A549 (cell line): ENCODE measurements at regions not wholly inside any gene's neighbourhood (a gene's known extent, or its start where the extent isn't known, plus 50 kb on each side); places are given as distances from the start of the nearest gene placed in this dataset.

Source experiments
- ATAC-seq, 2 experiments: fragments of 200-7000 bp in 1 of 2; fragments of >200 bp in 1 of 2; cut with Nextera tagmentation in 1 of 2; cut with Tn5 transposase in 1 of 2; 3 replicates each; pipeline versions ENCODE4 v1.8.0 to v1.9.1; 2018 to 2020; ENCODE audit warnings: mild to moderate bottlenecking in 1 of 2, moderate library complexity in 1 of 2
- CTCF ChIA-PET: fragments of 300-600 bp; sonication (Branson Sonifier 250); formaldehyde crosslinking; extraction: SDS; loops from one replicate; lab custom pipeline; 2021; ENCODE audit warnings: antibody characterized with exemption, inconsistent platforms; lab: Yijun Ruan, JAX
- POLR2A ChIA-PET: fragments of 350-600 bp; formaldehyde crosslinking; extraction: SDS; loops from one replicate; lab custom pipeline; 2021; ENCODE audit warnings: antibody characterized with exemption, inconsistent platforms; lab: Yijun Ruan, JAX
- DNase-seq, 2 experiments: peaks; one replicate each; pipeline versions ENCODE4 v3.0.0 to v3.0.0-alpha.2; 2011 to 2016; ENCODE audit warnings: low read depth in 1 of 2, low spot score in 1 of 2
- FAIRE-seq: peaks from 2 replicates; lab custom pipeline; 2011; peaks lifted over from hg19 to GRCh38; lab: Jason Lieb, UNC
- H3K27ac ChIP-seq, 2 experiments: fragments of >200 bp; sonication (Bioruptor Twin); formaldehyde crosslinking; 3 replicates each; pipeline ENCODE4 v1.5.1; 2016 to 2017
- H3K4me1 ChIP-seq: fragments of >200 bp; sonication (Bioruptor Twin); formaldehyde crosslinking; 3 replicates; pipeline ENCODE4 v1.6.1; 2016
- H3K4me2 ChIP-seq: fragments of >200 bp; sonication (Bioruptor Twin); formaldehyde crosslinking; 3 replicates; pipeline ENCODE4 v1.6.1; 2016
- H3K4me3 ChIP-seq: fragments of >200 bp; sonication (Bioruptor Twin); formaldehyde crosslinking; 3 replicates; pipeline ENCODE4 v1.5.1; 2016
- H3K9me3 ChIP-seq: fragments of >200 bp; sonication (Bioruptor Twin); formaldehyde crosslinking; 3 replicates; pipeline ENCODE4 v1.6.1; 2016
- ATOH8 ChIP-seq: fragments of 250-450 bp; sonication (Bioruptor Pico); IDR thresholded peaks from 2 replicates; pipeline ENCODE4 v1.5.0; 2020; ENCODE audit warnings: low read depth, mild to moderate bottlenecking, moderate library complexity
- BCL3 ChIP-seq: fragments of >200 bp; sonication (Bioruptor Twin); formaldehyde crosslinking; IDR thresholded peaks from 3 replicates; pipeline ENCODE4 v1.6.1; 2016
- CBX8 ChIP-seq: fragments of 200-600 bp; sonication (generic); IDR thresholded peaks from 2 replicates; pipeline ENCODE4 v1.6.1; 2016
- CEBPB ChIP-seq, 2 experiments: fragments of >200 bp in 1 of 2; sonication (Bioruptor Twin) in 1 of 2; formaldehyde crosslinking in 1 of 2; IDR thresholded peaks; 2 replicates each; pipeline ENCODE4 v1.6.1; 2012 to 2016
- CTCF ChIP-seq: fragments of >200 bp; sonication (Bioruptor Twin); formaldehyde crosslinking; IDR thresholded peaks from 3 replicates; pipeline ENCODE4 v1.5.1; 2016
- EHF ChIP-seq: fragments of 250-450 bp; sonication (Bioruptor Pico); IDR thresholded peaks from 2 replicates; pipeline ENCODE4 v1.5.0; 2020; ENCODE audit warnings: mild to moderate bottlenecking
- EHMT2 ChIP-seq: fragments of 200-600 bp; sonication (generic); IDR thresholded peaks from 2 replicates; pipeline ENCODE4 v1.6.1; 2016; ENCODE audit warnings: antibody characterized with exemption, low read depth, mild to moderate bottlenecking, moderate library complexity
- FOSB ChIP-seq: fragments of 250-450 bp; sonication (Bioruptor Pico); IDR thresholded peaks from 2 replicates; pipeline ENCODE4 v1.5.0; 2020; ENCODE audit warnings: mild to moderate bottlenecking, moderate library complexity
- GATA3 ChIP-seq: IDR thresholded peaks from 2 replicates; pipeline ENCODE4 v1.6.1; 2012; ENCODE audit warnings: borderline replicate concordance
- JUN ChIP-seq, 2 experiments: fragments of >200 bp; sonication (Bioruptor Twin); formaldehyde crosslinking; IDR thresholded peaks; 2 replicates in 1 of 2; 3 replicates in 1 of 2; pipeline ENCODE4 v1.6.1; 2016 to 2017
- KDM5A ChIP-seq: fragments of 200-600 bp; sonication (generic); IDR thresholded peaks from 2 replicates; pipeline ENCODE4 v1.6.1; 2016; ENCODE audit warnings: antibody characterized with exemption, mild to moderate bottlenecking
- MYC ChIP-seq: IDR thresholded peaks from 2 replicates; pipeline ENCODE4 v1.6.1; 2012; ENCODE audit warnings: mild to moderate bottlenecking, inconsistent platforms, low read length, improper control_type of control experiment, borderline replicate concordance
- NPAS2 ChIP-seq: fragments of 250-450 bp; sonication (Bioruptor Pico); IDR thresholded peaks from 2 replicates; pipeline ENCODE4 v1.8.0; 2022; ENCODE audit warnings: mild to moderate bottlenecking, moderate library complexity, borderline replicate concordance
- NR3C1 ChIP-seq: fragments of >200 bp; sonication (Bioruptor Twin); formaldehyde crosslinking; IDR thresholded peaks from 3 replicates; pipeline ENCODE4 v1.6.1; 2017
- RCOR1 ChIP-seq: fragments of 150-350 bp; IDR thresholded peaks from 2 replicates; pipeline ENCODE4 v1.6.1; 2014; ENCODE audit warnings: antibody characterized with exemption, low read length, low read depth
- RFX5 ChIP-seq: fragments of 450-650 bp; IDR thresholded peaks from 2 replicates; pipeline ENCODE4 v1.7.1; 2014; ENCODE audit warnings: antibody characterized with exemption, mild to moderate bottlenecking, moderate library complexity
- RNF2 ChIP-seq: fragments of 200-600 bp; sonication (generic); IDR thresholded peaks from 2 replicates; pipeline ENCODE4 v1.6.1; 2016; ENCODE audit warnings: low read depth, mild to moderate bottlenecking, antibody characterized with exemption, moderate library complexity, borderline replicate concordance
- SMC3 ChIP-seq: fragments of >200 bp; sonication (Bioruptor Twin); formaldehyde crosslinking; IDR thresholded peaks from 3 replicates; pipeline ENCODE4 v1.6.1; 2018; ENCODE audit warnings: inconsistent platforms
- SREBF2 ChIP-seq: fragments of 450-650 bp; IDR thresholded peaks from 2 replicates; pipeline ENCODE4 v1.6.1; 2014; ENCODE audit warnings: mild to moderate bottlenecking, moderate library complexity
- ZFP36 ChIP-seq: fragments of 450-650 bp; IDR thresholded peaks from 2 replicates; pipeline ENCODE4 v1.6.1; 2014; ENCODE audit warnings: borderline replicate concordance; ENCODE audit not compliant: partially characterized antibody
- ZNF302 ChIP-seq: fragments of 250-450 bp; sonication (Bioruptor Pico); IDR thresholded peaks from 2 replicates; pipeline ENCODE4 v1.9.0; 2021; ENCODE audit warnings: inconsistent platforms, mild to moderate bottlenecking, moderate library complexity
- WGBS: methylation state at CpG from one replicate; pipeline ENCODE4 v1.1.6; 2017; ENCODE audit errors: missing lambda C conversion rate; 5-methylcytosine and 5-hydroxymethylcytosine counted together
- TF ChIP-seq, protein P1 (sequence below): fragments of >200 bp; sonication (Bioruptor Twin); formaldehyde crosslinking; IDR thresholded peaks from 2 replicates; pipeline ENCODE4 v1.6.1; 2016
- TF ChIP-seq, protein P2 (sequence below): fragments of 200-600 bp; sonication (generic); IDR thresholded peaks from 2 replicates; pipeline ENCODE4 v1.6.1; 2016; ENCODE audit warnings: antibody characterized with exemption, mild to moderate bottlenecking, moderate library complexity
- TF ChIP-seq, protein P3 (sequence below): fragments of 250-450 bp; sonication (Bioruptor Pico); IDR thresholded peaks from 2 replicates; pipeline ENCODE4 v1.5.0; 2021; ENCODE audit warnings: mild to moderate bottlenecking, moderate library complexity, borderline replicate concordance

DNA sequence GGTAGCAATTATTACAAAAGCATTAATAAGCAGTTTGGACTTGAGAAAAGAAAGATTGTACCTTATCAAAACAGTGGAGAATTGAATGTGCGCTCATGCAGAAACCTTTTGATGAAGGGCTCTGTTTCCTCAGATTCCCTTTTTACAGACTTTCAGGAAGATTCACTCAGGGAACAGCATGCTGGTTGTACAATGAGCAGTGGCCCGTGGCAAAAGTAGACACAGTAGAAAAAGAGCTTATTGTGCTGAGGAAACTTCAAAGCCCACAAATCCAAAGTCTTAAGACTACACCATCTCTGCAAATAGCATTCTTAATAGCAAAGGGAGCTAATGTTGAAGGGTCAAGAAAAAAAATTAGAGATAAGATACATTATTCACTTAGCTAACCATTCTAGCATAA is 858.9 kb downstream of the PDHA2 start (continued):
- TF ChIP-seq, protein P1, sequence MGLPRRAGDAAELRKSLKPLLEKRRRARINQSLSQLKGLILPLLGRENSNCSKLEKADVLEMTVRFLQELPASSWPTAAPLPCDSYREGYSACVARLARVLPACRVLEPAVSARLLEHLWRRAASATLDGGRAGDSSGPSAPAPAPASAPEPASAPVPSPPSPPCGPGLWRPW: no peak
- no peak for TF ChIP-seq ZFP36
- no peak for TF ChIP-seq NPAS2 (CRISPR knock-in tag)
- TF ChIP-seq RNF2: no peak

GRCh38 chr4:96703265-96703664 is 863.4 kb downstream of the PDHA2 start:
- Histone ChIP-seq H3K9me3 (no peaks in the 10 kb centered on the region), H3K4me1 (no peaks in the 10 kb centered on the region), H3K27ac (no peak overlapping the region), H3K4me3 (no peak overlapping the region), H3K4me2 (no peak overlapping the region)
- FAIRE-seq: no peak
- WGBS: 5% methylated on average over 2 of the region's 2 CpGs
- ChIA-PET CTCF (no interaction called here), POLR2A (no interaction called here)
- TF ChIP-seq EHF (CRISPR knock-in tag) (no peak), ATOH8 (CRISPR knock-in tag) (no peak), SMC3 (no peak), CBX8 (no peak), NR3C1 (no peak), CTCF (no peak), EHMT2 (no peak), JUN (IDR thresholded peaks at IDR 0.05) (no peak), GATA3 (no peak), RCOR1 (no peak)
- no peak for DNase-seq
- ATAC-seq: no peak

GRCh38 chr4:96708766-96709165 is 868.9 kb downstream of the PDHA2 start:
- FAIRE-seq (no peak), ATAC-seq (no peak), DNase-seq (no peak)
- Histone ChIP-seq H3K27ac (no peak overlapping the region), H3K4me3 (no peak overlapping the region), H3K4me2 (no peak overlapping the region), H3K9me3 (no peaks in the 10 kb centered on the region), H3K4me1 (no peaks in the 10 kb centered on the region)
- ChIA-PET POLR2A (no interaction called here), CTCF (no interaction called here)
- no peak for TF ChIP-seq KDM5A
- TF ChIP-seq, protein P2, sequence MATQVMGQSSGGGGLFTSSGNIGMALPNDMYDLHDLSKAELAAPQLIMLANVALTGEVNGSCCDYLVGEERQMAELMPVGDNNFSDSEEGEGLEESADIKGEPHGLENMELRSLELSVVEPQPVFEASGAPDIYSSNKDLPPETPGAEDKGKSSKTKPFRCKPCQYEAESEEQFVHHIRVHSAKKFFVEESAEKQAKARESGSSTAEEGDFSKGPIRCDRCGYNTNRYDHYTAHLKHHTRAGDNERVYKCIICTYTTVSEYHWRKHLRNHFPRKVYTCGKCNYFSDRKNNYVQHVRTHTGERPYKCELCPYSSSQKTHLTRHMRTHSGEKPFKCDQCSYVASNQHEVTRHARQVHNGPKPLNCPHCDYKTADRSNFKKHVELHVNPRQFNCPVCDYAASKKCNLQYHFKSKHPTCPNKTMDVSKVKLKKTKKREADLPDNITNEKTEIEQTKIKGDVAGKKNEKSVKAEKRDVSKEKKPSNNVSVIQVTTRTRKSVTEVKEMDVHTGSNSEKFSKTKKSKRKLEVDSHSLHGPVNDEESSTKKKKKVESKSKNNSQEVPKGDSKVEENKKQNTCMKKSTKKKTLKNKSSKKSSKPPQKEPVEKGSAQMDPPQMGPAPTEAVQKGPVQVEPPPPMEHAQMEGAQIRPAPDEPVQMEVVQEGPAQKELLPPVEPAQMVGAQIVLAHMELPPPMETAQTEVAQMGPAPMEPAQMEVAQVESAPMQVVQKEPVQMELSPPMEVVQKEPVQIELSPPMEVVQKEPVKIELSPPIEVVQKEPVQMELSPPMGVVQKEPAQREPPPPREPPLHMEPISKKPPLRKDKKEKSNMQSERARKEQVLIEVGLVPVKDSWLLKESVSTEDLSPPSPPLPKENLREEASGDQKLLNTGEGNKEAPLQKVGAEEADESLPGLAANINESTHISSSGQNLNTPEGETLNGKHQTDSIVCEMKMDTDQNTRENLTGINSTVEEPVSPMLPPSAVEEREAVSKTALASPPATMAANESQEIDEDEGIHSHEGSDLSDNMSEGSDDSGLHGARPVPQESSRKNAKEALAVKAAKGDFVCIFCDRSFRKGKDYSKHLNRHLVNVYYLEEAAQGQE: no peak
- no peak for TF ChIP-seq RFX5
- no peak for TF ChIP-seq ZNF302 (CRISPR knock-in tag)
- TF ChIP-seq, protein P3, sequence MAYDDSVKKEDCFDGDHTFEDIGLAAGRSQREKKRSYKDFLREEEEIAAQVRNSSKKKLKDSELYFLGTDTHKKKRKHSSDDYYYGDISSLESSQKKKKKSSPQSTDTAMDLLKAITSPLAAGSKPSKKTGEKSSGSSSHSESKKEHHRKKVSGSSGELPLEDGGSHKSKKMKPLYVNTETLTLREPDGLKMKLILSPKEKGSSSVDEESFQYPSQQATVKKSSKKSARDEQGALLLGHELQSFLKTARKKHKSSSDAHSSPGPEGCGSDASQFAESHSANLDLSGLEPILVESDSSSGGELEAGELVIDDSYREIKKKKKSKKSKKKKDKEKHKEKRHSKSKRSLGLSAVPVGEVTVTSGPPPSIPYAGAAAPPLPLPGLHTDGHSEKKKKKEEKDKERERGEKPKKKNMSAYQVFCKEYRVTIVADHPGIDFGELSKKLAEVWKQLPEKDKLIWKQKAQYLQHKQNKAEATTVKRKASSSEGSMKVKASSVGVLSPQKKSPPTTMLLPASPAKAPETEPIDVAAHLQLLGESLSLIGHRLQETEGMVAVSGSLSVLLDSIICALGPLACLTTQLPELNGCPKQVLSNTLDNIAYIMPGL (CRISPR knock-in tag): no peak
- no peak for TF ChIP-seq MYC
- no peak for TF ChIP-seq BCL3
- TF ChIP-seq FOSB (CRISPR knock-in tag): no peak
- no peak for TF ChIP-seq CEBPB (IDR thresholded peaks at IDR 0.05)
- no peak for TF ChIP-seq SREBF2
- no peak for TF ChIP-seq NR3C1
- TF ChIP-seq EHF (CRISPR knock-in tag): no peak
- WGBS: 55% methylated on average over 1 of the region's 1 CpG
